ENCODE measurements at regions not wholly inside any gene's neighbourhood (a gene's known extent, or its start where the extent isn't known, plus 50 kb on each side); places are given as distances from the start of the nearest gene placed in this dataset.

DNA sequence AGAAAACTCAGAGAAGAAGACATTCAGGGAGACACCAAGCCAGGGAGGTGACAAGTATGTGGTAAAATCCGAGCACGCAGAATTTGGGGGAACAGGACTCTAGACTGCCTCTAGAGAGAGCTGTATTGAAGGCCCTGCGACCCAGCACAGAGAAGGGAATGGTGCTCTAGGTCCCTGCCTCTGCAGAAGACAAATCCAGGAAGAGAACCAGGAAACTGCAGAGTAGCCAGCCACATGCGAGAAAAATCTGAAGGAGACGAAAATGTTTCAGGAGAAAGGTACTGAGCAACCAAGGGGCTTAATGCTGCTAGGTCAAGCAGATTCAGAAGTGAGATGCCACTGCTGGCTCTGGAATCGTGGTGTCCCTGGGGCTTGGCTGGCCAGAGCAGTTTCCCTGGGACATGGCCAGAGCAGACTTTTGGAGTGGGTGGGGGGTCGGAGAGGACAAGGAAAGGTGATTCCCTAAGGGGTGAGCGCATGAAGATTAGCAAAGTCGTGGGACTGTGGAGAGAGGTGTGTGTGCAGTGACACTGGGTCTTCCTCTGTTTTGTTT, 158.0 kb upstream of the KLF6 start:
- TF ChIP-seq, protein P1, sequence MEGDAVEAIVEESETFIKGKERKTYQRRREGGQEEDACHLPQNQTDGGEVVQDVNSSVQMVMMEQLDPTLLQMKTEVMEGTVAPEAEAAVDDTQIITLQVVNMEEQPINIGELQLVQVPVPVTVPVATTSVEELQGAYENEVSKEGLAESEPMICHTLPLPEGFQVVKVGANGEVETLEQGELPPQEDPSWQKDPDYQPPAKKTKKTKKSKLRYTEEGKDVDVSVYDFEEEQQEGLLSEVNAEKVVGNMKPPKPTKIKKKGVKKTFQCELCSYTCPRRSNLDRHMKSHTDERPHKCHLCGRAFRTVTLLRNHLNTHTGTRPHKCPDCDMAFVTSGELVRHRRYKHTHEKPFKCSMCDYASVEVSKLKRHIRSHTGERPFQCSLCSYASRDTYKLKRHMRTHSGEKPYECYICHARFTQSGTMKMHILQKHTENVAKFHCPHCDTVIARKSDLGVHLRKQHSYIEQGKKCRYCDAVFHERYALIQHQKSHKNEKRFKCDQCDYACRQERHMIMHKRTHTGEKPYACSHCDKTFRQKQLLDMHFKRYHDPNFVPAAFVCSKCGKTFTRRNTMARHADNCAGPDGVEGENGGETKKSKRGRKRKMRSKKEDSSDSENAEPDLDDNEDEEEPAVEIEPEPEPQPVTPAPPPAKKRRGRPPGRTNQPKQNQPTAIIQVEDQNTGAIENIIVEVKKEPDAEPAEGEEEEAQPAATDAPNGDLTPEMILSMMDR (IDR thresholded peaks at IDR 0.05) = no peak
- TF ChIP-seq ZNF138 (CRISPR knock-in tag; conservative IDR thresholded peaks at IDR 0.05) = no peak
- no peak for TF ChIP-seq NR2C2 (CRISPR knock-in tag; IDR thresholded peaks at IDR 0.05)
- TF ChIP-seq, protein P2, sequence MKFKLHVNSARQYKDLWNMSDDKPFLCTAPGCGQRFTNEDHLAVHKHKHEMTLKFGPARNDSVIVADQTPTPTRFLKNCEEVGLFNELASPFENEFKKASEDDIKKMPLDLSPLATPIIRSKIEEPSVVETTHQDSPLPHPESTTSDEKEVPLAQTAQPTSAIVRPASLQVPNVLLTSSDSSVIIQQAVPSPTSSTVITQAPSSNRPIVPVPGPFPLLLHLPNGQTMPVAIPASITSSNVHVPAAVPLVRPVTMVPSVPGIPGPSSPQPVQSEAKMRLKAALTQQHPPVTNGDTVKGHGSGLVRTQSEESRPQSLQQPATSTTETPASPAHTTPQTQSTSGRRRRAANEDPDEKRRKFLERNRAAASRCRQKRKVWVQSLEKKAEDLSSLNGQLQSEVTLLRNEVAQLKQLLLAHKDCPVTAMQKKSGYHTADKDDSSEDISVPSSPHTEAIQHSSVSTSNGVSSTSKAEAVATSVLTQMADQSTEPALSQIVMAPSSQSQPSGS (CRISPR knock-in tag; IDR thresholded peaks at IDR 0.05; ENCODE audit: borderline replicate concordance, low read depth) = no peak
- no peak for TF ChIP-seq ZBTB21 (CRISPR knock-in tag; IDR thresholded peaks at IDR 0.05; ENCODE audit: borderline replicate concordance)
- no peak for TF ChIP-seq KAT7 (CRISPR knock-in tag; IDR thresholded peaks at IDR 0.05; ENCODE audit: borderline replicate concordance)
- TF ChIP-seq ZNF121 (CRISPR knock-in tag; IDR thresholded peaks at IDR 0.05) = no peak
